ENCODE measurements at regions not wholly inside any gene's neighbourhood (a gene's known extent, or its start where the extent isn't known, plus 50 kb on each side); places are given as distances from the start of the nearest gene placed in this dataset.
"Not testable (repeated sequence)": the region's sequence is repeated elsewhere in the genome, so short reads cannot be mapped to it uniquely, and the experiment has no call there.

DNA sequence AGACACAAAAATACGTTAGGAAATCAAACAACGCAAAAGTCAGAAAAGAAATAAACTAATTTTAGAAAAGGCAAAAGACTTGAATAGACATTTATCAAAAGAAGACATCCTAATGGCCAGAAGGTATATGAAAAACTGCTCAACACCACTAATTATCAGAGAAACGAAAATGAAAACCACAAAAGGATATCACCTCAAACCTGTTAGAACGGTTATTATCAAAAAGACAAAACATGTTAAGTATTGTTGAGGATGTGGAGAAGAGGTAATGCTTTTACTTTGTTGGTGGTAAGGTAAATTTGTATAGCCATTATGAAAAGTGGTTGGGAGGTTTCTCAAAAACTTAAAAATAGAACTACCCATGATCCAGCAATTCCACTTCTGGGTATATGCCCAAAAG is 230.0 kb upstream of the RGMB start:
- DNase-seq (ENCODE audit: low read depth), result no peak
- TF ChIP-seq CTCF (conservative IDR thresholded peaks at IDR 0.05; ENCODE audit: low read depth, low read length), result no peak
- H3K4me3 ChIP-seq (ENCODE audit: low read depth, low read length), result no peak overlapping the region

- not testable (repeated sequence) for H3K4me3 ChIP-seq (ENCODE audit: low read depth, low read length); DNase-seq (ENCODE audit: low read depth)
Observed at GRCh38 chr5:98546924-98547323, 226.5 kb upstream of the RGMB start.

DNA sequence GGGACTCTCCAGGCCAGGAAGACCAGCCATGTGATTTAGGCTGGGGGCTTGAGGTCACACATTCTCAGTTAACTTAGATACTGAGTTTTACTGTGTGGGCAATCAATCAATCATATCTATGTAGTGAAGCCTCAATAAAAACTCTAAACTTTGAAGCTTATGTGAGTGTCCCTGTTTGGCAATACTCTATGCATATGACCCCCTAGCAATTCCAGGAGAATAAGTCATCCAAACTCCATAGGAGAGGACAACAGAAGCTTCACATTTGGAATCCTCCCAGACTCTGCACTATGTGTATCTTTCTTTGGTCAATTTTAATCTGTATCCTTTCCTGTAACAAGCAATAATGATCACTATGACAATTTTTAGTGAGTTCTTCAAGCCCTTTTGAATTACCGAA is 216.8 kb upstream of the RGMB start:
- no peak for TF ChIP-seq CTCF (conservative IDR thresholded peaks at IDR 0.05; ENCODE audit: low read depth, low read length)
- no peak for DNase-seq (ENCODE audit: low read depth)
- H3K4me3 ChIP-seq (ENCODE audit: low read depth, low read length), result no peak overlapping the region

DNA sequence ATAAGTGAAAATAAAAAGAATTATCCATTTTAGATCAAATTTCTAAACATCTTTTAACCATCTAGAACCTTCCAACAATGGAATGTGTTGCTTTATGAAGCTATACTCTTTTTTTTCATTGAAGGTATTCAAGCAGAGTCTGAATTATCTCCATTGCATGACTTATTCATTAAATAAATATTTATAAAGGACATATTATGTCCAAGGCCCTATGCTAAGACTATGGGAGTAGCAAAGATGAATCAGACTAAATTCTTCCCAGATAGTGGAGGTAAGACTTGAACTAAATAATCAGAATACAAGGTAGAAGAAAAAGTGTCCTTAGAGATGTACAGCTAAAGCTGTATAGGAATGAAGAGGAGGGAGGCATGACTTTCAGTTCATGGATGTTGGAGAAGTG is 215.5 kb upstream of the RGMB start:
- H3K4me3 ChIP-seq (ENCODE audit: low read depth, low read length), result no peak overlapping the region
- TF ChIP-seq CTCF (conservative IDR thresholded peaks at IDR 0.05; ENCODE audit: low read depth, low read length), result no peak
- no peak for DNase-seq (ENCODE audit: low read depth)

DNA sequence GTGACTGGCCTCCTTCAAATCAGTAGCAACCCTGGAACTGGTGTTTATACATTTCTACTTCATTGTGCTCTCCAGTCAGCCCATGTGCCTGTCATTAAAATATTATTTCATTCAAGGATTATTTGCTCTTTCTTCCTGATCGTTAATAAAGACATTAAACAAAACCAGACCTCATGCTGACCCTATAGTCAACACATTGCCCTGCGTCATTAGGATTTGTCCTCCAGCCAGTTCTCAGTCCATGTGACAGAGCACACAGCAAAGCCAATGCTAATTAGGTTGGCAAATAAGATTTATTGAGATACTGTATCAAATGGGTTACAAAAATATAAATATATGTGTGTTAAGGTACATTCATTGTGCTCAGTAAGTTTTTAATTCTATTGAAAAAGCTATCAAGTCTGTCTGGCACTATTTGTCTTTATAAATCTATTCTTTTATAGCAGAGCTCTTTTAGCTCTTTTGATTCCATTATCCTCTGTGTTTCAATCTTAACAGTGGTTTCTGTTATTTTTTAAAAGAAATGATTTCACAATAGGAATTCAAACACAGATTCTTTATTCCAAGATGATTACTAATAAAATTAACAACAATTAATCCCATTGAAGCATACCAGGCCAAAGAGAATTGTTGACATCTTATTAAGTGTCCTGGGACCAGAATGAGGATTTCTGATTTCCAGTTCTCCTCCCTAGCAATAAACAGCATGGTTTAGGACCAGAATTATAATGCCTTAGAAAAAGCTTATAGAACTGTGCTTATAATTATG is 209.4 kb upstream of the RGMB start:
- H3K4me3 ChIP-seq (ENCODE audit: low read depth, low read length), result no peak overlapping the region
- DNase-seq (ENCODE audit: low read depth), result no peak
- TF ChIP-seq CTCF (conservative IDR thresholded peaks at IDR 0.05; ENCODE audit: low read depth, low read length), result no peak

DNA sequence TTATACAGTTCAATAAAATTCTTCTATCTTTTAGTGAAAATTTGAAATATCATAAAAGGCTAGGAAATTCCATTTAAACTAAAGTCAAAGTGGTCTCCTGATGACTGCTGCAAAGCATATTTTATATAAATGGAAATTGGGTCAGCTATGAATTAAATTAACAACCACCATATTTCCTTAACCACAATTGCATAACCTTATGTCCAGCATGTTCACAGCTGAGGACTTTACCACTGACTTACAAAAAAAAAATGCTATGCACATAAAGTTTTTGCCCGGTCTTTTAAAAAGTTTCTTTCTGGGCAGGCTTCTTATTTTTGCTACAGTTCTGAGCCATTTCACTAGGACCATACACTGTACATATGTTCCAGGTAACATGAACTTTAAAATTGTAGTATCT is 208.6 kb upstream of the RGMB start:
- H3K4me3 ChIP-seq (ENCODE audit: low read depth, low read length), result no peak overlapping the region
- no peak for TF ChIP-seq CTCF (conservative IDR thresholded peaks at IDR 0.05; ENCODE audit: low read depth, low read length)
- DNase-seq (ENCODE audit: low read depth), result no peak

- no peak for DNase-seq (ENCODE audit: low read depth)
- TF ChIP-seq CTCF (conservative IDR thresholded peaks at IDR 0.05; ENCODE audit: low read depth, low read length), result no peak
- no peak overlapping the region for H3K4me3 ChIP-seq (ENCODE audit: low read depth, low read length)
Observed at GRCh38 chr5:98568336-98568735, 205.1 kb upstream of the RGMB start.
